ENCODE measurements at regions not wholly inside any gene's neighbourhood (a gene's known extent, or its start where the extent isn't known, plus 50 kb on each side); places are given as distances from the start of the nearest gene placed in this dataset.

DNA sequence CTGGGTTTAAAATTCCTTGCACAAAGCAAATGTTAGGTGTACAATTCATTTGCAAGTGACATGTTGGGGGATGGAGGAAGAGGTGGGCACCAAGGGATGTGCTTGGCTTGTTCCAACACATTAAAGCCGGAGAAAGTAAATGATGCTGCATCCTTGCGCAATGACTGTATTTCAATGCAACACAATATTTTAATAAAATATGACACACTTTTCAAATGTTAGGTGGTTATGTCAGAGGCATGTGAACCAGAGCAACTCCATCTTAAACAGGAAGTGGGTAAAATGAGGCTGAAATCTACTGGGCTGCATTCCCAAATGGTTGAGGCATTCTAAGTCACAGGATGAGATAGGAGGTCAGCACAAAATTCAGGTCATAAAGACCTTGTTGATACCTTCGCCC, 53.6 kb upstream of the ARHGAP5 start:
- DNase-seq (no peak), ATAC-seq (ENCODE audit: low read depth) (no peak)
- H3K9ac ChIP-seq (ENCODE audit: low read depth, low read length): no peak overlapping the region
- no peak overlapping the region for H3K56ac ChIP-seq (ENCODE audit: extremely low read depth, insufficient read depth, low read length)
- H3K4me2 ChIP-seq (ENCODE audit: low read depth, low read length): no peak overlapping the region
- ChIA-PET POLR2A (ENCODE audit: unreplicated experiment) (no interaction called here), CTCF (no interaction called here)
- BruUV-seq (replicated peaks): no TSS peak
- H2BK120ac ChIP-seq (ENCODE audit: low read depth, low read length): no peak overlapping the region
- in situ Hi-C loops (cut with MboI; ENCODE audit: low sequenced_read_pairs) (no loop called here), dilution Hi-C loops (cut with HindIII; ENCODE audit: low sequenced_read_pairs, unreplicated experiment) (no loop called here), intact Hi-C loops (cut with micrococcal nuclease) (no loop called here)
- whole genome bisulfite sequencing, 2 experiments (ENCODE audit: extremely low coverage in 2 of 2, insufficient read length in 1 of 2): no CpG with 5 or more reads among the region's 3 CpGs
- H3K9me1 ChIP-seq (ENCODE audit: insufficient read depth, low read length): no peaks in the 10 kb centered on the region
- H3K79me1 ChIP-seq (ENCODE audit: low read depth in 1 of 2, low read length in 2 of 2): no peaks in the 10 kb centered on the region
- H3K23ac ChIP-seq (ENCODE audit: low read depth, low read length): no peak overlapping the region
- H2BK15ac ChIP-seq (ENCODE audit: low read depth, low read length): no peak overlapping the region
- no peak overlapping the region for H2AFZ ChIP-seq (replicated peaks; ENCODE audit: low read length, poor library complexity)
- H3K18ac ChIP-seq (ENCODE audit: low read depth, low read length): no peak overlapping the region
- no peak overlapping the region for H2AK5ac ChIP-seq (ENCODE audit: low read depth, low read length)
- no peak overlapping the region for H2BK20ac ChIP-seq (ENCODE audit: low read depth, low read length)
- H4K5ac ChIP-seq (ENCODE audit: low read depth, low read length): no peak overlapping the region
- no peaks in the 10 kb centered on the region for H3K9me3 ChIP-seq (ENCODE audit: control insufficient read depth, insufficient read depth, low read length)
- no peak overlapping the region for H3K14ac ChIP-seq (replicated peaks; ENCODE audit: low read depth, low read length)
- H3K36me3 ChIP-seq (ENCODE audit: control insufficient read depth, insufficient read depth, low read length): no peaks in the 10 kb centered on the region
- H4K91ac ChIP-seq (ENCODE audit: insufficient read depth, low read depth, low read length): no peak overlapping the region
- H3K27me3 ChIP-seq (ENCODE audit: control insufficient read depth, insufficient read depth, low read length): peaks cover 5% of the 10 kb centered on the region
- no peak overlapping the region for H2AK9ac ChIP-seq (replicated peaks; ENCODE audit: low read depth, low read length, poor library complexity)
- H3K4me1 ChIP-seq (ENCODE audit: control insufficient read depth, insufficient read depth, low read length): no peaks in the 10 kb centered on the region; the same call in 1 of the 2 replicates
- TF ChIP-seq MAZ (IDR thresholded peaks at IDR 0.05; ENCODE audit: borderline replicate concordance, low read depth, low read length): no peak
- no peak for TF ChIP-seq RFX5 (IDR thresholded peaks at IDR 0.05; ENCODE audit: low read depth, low read length)
- TF ChIP-seq MXI1 (IDR thresholded peaks at IDR 0.05; ENCODE audit: borderline replicate concordance, low read depth, low read length): no peak
- no peak for TF ChIP-seq BHLHE40 (IDR thresholded peaks at IDR 0.05; ENCODE audit: low read depth, low read length)
- TF ChIP-seq RAD21 (IDR thresholded peaks at IDR 0.05; ENCODE audit: low read length): no peak
- TF ChIP-seq, protein P1, sequence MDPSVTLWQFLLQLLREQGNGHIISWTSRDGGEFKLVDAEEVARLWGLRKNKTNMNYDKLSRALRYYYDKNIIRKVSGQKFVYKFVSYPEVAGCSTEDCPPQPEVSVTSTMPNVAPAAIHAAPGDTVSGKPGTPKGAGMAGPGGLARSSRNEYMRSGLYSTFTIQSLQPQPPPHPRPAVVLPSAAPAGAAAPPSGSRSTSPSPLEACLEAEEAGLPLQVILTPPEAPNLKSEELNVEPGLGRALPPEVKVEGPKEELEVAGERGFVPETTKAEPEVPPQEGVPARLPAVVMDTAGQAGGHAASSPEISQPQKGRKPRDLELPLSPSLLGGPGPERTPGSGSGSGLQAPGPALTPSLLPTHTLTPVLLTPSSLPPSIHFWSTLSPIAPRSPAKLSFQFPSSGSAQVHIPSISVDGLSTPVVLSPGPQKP (IDR thresholded peaks at IDR 0.05; ENCODE audit: borderline replicate concordance, low read depth, low read length): no peak
- no peak for TF ChIP-seq FOS (IDR thresholded peaks at IDR 0.05; ENCODE audit: low read depth, low read length)
- no peak for TF ChIP-seq CTCF (conservative IDR thresholded peaks at IDR 0.05; ENCODE audit: low read depth, low read length)
- TF ChIP-seq CEBPB (IDR thresholded peaks at IDR 0.05; ENCODE audit: low read depth, low read length): peak; percentile 72
- no peak overlapping the region for H4K8ac ChIP-seq (ENCODE audit: low read depth in 2 of 2, low read length in 2 of 2)
- H3K4ac ChIP-seq (ENCODE audit: low read depth, low read length): no peak overlapping the region
- no peak overlapping the region for H3K4me3 ChIP-seq (ENCODE audit: insufficient read depth, low read depth, low read length)
- no peak overlapping the region for H2BK5ac ChIP-seq (ENCODE audit: low read depth, low read length, poor library complexity, severe bottlenecking)
- no peak overlapping the region for H3K27ac ChIP-seq (ENCODE audit: insufficient read depth, low read length)
- no peaks in the 10 kb centered on the region for H4K20me1 ChIP-seq (ENCODE audit: insufficient read depth, low read length)
